ENCODE measurements at regions not wholly inside any gene's neighbourhood (a gene's known extent, or its start where the extent isn't known, plus 50 kb on each side); places are given as distances from the start of the nearest gene placed in this dataset.

GRCh38 chr5:18438126-18438525, 803.9 kb downstream of the TAF11L14 start:
- no peak for TF ChIP-seq CTCF (IDR thresholded peaks at IDR 0.05; ENCODE audit: unreplicated experiment)
- no peaks in the 10 kb centered on the region for H3K27me3 Mint-ChIP-seq (ENCODE audit: unreplicated experiment)
- no peak overlapping the region for H3K4me3 Mint-ChIP-seq (ENCODE audit: low read depth, unreplicated experiment)
- H3K9me3 Mint-ChIP-seq (ENCODE audit: low read depth, unreplicated experiment), result peaks cover 12% of the 10 kb centered on the region
- no peak overlapping the region for H3K27ac Mint-ChIP-seq (ENCODE audit: unreplicated experiment)
- no peak for DNase-seq
- CTCF ChIA-PET, result interaction anchor here (0.6 kb wide), 1 partner anchor 1723 kb away, joined by 5 read pairs; no protein-coding TSS in a partner anchor
- intact Hi-C loops (cut with micrococcal nuclease; ENCODE audit: unreplicated experiment), result no loop called here
- no peaks in the 10 kb centered on the region for H3K36me3 Mint-ChIP-seq (ENCODE audit: insufficient read depth, unreplicated experiment)
- BruUV-seq (replicated peaks), result no TSS peak
- H3K4me1 Mint-ChIP-seq (ENCODE audit: low read depth, unreplicated experiment), result no peaks in the 10 kb centered on the region

- no TSS peak for BruUV-seq (replicated peaks)
- H3K9me3 Mint-ChIP-seq (ENCODE audit: low read depth, unreplicated experiment), result peaks cover 8% of the 10 kb centered on the region
- H3K4me1 Mint-ChIP-seq (ENCODE audit: low read depth, unreplicated experiment), result no peaks in the 10 kb centered on the region
- no peak overlapping the region for H3K4me3 Mint-ChIP-seq (ENCODE audit: low read depth, unreplicated experiment)
- H3K27me3 Mint-ChIP-seq (ENCODE audit: unreplicated experiment), result no peaks in the 10 kb centered on the region
- H3K36me3 Mint-ChIP-seq (ENCODE audit: insufficient read depth, unreplicated experiment), result no peaks in the 10 kb centered on the region
- CTCF ChIA-PET, result no interaction called here
- no peak for TF ChIP-seq CTCF (IDR thresholded peaks at IDR 0.05; ENCODE audit: unreplicated experiment)
- intact Hi-C loops (cut with micrococcal nuclease; ENCODE audit: unreplicated experiment), result no loop called here
- DNase-seq, result no peak
- no peak overlapping the region for H3K27ac Mint-ChIP-seq (ENCODE audit: unreplicated experiment)
Measured at GRCh38 chr5:18455521-18455920, 821.3 kb downstream of the TAF11L14 start.

- TF ChIP-seq CTCF (IDR thresholded peaks at IDR 0.05; ENCODE audit: unreplicated experiment), result no peak
- DNase-seq, result no peak
- Mint-ChIP-seq H3K4me3 (ENCODE audit: low read depth, unreplicated experiment) (no peak overlapping the region), H3K9me3 (ENCODE audit: low read depth, unreplicated experiment) (peaks cover 6% of the 10 kb centered on the region), H3K27ac (ENCODE audit: unreplicated experiment) (no peak overlapping the region), H3K4me1 (ENCODE audit: low read depth, unreplicated experiment) (no peaks in the 10 kb centered on the region), H3K27me3 (ENCODE audit: unreplicated experiment) (no peaks in the 10 kb centered on the region), H3K36me3 (ENCODE audit: insufficient read depth, unreplicated experiment) (no peaks in the 10 kb centered on the region)
- CTCF ChIA-PET, result no interaction called here
- intact Hi-C loops (cut with micrococcal nuclease; ENCODE audit: unreplicated experiment), result no loop called here
- no TSS peak for BruUV-seq (replicated peaks)
Measured at GRCh38 chr5:18457255-18457654, 823.0 kb downstream of the TAF11L14 start.

- no peak for DNase-seq
- Mint-ChIP-seq H3K4me1 (ENCODE audit: low read depth, unreplicated experiment) (no peaks in the 10 kb centered on the region), H3K27ac (ENCODE audit: unreplicated experiment) (no peak overlapping the region), H3K4me3 (ENCODE audit: low read depth, unreplicated experiment) (no peak overlapping the region), H3K36me3 (ENCODE audit: insufficient read depth, unreplicated experiment) (no peaks in the 10 kb centered on the region), H3K9me3 (ENCODE audit: low read depth, unreplicated experiment) (peaks cover 2% of the 10 kb centered on the region), H3K27me3 (ENCODE audit: unreplicated experiment) (no peaks in the 10 kb centered on the region)
- TF ChIP-seq CTCF (IDR thresholded peaks at IDR 0.05; ENCODE audit: unreplicated experiment), result no peak
- CTCF ChIA-PET, result no interaction called here
- no TSS peak for BruUV-seq (replicated peaks)
- intact Hi-C loops (cut with micrococcal nuclease; ENCODE audit: unreplicated experiment), result no loop called here
Measured at GRCh38 chr5:18461766-18462165, 827.5 kb downstream of the TAF11L14 start.
